ENCODE measurements at regions not wholly inside any gene's neighbourhood (a gene's known extent, or its start where the extent isn't known, plus 50 kb on each side); places are given as distances from the start of the nearest gene placed in this dataset.
"Not testable (repeated sequence)": the region's sequence is repeated elsewhere in the genome, so short reads cannot be mapped to it uniquely, and the experiment has no call there.

DNA sequence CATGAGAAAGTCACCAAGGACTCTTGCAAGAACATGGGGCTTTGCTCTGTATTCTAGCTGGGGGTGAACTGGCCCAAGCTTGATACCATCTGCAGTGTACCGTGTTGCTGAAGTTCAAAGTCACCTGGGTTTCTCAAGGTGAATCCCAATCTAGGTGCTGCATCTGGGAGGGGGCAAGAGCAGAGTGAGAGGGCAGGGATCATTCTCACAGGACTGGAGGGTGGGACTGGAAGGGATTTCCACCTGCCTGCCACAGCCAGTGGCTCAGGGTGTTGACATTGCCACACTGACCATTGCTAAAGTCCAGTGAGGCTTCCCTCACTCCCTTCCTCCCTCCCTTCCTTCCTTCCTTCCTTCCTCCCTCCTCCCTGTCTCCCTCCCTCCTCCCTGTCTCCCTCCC is 98.7 kb downstream of the MYCN start:
- DNase-seq: no peak

DNA sequence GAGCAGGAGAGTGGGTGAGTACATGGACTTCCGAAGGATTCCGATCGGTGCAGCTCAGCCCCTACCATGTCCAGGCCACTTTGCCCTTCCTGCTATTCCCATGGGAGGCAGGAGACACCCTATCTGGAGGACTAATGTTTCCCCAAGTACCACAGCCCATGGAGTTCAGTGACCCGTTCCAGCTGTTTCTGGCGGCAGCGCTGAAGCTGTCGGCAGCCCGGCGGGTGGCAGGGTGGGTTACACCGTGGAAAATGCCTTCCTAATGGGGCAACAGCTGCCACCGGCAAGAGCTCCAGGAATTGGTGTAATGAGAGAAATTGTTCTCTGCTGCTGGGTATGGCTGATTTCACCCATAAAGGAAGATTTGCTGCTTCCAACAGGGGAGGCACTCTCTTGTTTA is 98.3 kb downstream of the MYCN start:
- peak in 1 of 3 experiments; percentile 68 for DNase-seq

DNA sequence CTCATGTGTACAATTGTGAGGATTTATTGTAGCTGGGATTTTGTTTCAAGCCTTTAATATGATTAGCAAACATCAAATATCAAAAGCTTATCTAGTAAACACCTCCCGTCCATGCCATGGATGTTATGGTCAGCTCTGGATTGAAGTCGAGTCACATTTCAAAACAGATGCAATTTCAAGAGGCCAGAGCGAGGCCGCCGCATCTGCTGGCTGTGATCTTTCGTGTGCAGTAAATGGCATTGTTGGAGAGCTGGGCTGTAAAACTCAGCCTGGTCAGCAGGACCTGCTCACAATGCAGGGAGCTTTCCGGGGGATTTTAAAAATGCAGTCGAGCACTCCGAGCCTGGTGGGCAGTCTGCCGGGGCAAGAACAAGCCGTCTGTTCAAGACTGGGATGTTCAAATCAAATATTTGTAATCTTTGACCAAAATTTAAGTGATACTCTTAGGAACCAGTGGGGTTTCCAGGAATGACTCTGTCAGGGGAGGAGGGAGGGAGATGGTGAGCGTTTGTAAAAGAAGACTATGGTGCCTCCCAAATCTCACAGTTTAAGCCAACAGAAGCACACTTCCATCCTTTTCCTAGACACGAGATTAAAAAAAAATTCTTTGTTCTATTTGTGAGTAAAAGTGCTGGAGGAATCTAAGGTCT is 97.6 kb downstream of the MYCN start:
- peak in 1 of 3 experiments; percentile 55 for DNase-seq

DNA sequence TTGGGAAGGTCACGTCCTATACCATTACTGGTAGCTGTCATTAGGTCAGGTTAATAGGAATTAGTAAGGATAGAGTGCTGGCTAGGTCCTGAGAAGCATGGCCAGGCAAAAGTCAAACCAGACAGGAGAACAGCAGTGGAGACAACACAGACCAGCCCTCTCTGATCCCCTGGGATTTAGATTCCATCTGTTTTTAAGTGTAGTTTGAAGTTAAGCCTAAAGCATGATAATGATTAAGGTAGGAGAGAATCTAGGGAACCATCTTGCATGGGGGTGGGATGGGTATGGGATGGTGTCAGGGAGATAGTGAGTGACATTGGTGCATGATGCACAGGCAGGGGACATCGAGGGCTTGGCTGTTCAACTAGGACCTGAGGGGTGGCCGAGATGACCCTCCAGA is 96.6 kb downstream of the MYCN start:
- DNase-seq: no peak

DNA sequence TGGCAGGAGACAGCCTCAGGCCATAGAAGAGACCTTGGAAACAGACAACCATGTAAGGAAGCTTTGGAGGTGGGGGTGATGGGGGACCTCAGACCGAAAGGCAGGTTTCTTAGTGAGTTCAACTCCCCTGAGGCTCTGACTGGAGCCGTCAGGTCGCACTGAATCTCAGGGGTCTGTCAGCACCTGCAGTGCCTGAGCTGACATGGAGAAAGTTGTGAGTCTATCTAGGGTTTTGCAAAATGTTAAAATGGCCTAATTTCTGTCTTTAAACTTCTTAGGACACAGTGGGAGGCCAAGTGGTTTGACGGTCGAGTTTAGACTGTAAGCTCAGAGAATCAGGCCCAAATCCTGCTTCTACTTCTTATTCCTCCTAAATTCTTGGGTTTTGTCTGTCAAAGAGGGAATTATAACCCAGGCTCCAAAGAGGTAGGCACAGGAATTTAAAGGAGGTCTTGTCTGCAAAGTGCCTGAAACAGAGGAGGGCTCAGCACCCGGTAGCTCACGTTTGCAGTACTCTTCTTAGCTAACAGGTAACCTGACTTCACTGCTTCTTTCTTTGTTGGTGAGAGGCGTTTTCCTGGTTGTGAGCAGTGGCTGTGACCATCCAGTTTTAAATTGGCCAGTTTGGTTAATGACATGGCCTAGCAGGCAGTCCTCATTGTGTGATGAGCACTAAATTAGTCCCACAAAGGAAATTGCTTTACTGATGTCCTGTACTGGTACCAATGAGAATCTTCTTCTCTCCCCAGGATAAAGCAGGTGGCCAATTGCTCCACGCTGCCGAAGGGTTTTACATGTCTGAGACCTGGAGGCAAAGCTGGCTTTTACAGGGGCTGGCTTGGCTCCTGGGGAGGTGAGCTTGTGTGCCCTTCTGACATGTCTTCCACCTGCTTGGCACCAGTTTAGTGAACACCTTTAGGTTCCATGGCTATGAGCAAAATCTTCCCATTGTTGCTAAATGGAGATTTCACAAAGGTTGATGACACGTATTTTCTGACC is 95.7 kb downstream of the MYCN start:
- no peak for DNase-seq

DNA sequence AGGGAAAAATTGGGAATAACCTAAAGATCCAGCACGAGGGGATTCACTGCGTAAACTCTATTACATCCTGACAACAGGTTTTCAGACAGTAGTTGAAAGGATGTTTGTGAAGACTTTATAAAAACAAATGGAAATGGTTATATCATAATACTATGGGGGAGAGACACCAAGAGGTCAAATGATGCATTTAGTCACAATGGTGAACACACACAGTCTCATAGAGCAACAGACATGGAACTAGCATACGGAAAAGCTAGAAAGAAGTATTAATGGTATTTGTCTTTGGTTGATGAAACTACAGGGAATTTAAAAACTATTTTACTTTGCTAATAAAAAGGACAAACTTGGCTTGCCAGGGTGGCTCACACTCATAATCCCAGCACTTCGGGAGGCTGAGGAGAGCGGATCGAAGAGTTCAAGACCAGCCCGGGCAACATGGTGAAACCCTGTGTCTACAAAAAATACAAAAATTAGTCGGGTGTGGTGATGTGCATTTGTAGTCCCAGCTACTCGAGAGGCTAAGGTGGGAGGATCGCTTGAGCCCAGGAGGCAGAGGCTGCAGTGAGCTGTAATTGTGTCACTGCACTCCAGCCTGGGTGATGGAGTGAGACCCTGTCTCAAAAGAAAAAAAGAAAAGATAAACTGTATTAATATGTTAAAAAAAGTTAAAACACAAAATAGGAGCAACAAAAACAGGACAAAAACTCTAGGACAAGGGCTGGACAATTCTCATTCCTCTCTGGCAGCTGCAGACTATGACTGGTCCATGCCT is 94.8 kb downstream of the MYCN start:
- DNase-seq: no peak

DNA sequence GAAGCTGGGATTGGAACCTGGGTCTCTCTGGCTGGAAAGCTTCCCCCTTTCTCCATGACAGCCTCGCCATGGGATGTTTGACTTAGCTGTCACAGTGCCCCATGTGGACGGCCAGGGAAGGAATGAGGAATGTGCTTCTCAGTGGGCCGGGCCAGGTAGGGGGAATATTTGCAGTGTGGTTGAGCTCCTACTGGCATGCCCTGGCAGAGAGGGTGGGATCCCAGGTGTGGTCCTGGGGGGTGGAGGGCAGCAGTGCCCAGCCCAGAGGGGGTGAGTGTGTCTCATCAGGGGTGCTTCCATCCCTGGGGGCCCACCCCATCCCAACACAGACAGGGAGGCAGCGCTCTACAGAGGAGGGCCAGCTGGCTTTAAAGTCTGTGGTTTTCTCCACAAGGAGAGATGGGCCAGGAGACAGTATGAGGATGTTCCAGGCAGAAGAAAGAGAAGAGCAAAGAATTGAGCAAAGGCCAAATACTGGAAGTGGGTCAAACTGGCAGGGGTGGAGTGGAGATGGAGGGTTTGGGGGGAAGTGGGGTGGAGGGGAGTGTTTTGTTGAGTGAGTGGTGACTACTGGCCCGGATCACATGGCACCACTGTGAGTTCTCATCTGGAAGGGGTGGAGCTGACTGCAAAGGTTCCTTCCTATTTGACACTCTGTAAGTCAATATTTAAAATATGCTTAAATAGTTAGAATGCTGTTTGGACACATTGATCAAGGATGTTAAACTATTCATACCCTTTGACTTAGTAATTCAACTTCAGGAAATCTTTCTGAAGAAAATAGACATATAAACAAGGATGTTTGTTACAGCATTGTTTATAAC is 94.0 kb downstream of the MYCN start:
- no peak for DNase-seq

DNA sequence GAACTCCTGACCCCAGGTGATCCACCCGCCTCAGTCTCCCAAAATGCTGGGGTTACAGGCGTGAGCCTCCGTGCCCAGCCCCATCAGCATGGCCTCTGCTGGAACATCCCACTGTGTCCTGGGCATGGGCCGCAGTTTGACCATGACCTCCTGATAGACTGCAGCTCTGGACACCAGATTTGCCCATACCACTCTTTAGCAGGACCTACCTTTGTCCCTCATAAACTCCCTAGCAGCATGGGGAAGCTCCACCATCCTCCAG is 92.6 kb downstream of the MYCN start:
- DNase-seq: no peak

DNA sequence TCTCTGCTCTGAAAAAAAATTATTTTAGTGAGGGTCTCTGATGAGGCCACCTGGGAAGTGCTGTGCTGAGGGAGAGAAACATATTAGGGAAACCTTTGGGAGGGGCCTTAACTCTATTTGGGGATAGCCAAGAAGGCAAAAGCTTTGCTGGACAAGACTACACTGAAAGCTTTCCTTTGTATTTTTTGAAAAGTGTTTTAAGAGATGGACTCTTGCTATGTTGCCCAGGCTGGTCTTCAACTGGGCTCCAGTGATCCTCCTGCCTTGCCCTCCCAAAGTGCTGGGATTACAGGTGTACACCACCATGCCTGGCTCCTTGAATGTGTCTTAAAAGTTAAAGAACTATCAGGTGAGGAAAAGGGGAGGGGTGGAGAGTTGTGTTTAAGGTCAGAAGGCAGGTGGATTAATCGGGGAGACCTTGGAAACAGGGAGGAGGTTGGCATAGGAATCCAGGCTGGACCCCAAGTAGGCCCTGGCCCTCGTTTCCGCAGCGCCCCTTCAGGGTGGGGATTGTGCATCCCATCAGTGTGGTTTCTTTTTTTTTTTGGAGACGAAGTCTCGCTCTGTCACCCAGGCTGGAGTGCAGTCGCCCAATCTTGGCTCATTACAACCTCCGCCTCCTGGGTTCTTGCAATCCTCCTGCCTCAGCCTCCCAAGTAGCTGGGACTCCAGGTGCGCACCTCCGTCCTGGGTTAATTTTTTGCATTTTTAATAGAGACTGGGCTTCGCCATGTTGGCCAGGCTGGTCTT is 92.1 kb downstream of the MYCN start:
- no peak for DNase-seq

DNA sequence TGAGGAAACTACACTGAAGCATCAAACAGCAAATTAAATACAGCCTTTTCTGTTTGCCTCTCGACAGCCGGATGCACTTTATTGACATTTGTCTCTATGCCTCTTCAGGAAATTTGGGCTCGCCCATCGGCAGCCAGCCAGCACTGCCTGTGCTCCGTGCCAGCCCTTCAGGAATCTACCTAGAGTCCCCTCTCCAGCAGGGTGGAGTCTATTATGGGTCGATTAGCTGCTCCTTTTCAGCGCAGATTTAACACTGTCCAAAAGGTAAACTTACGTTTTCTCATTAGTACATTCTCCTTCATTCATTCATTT is 91.5 kb downstream of the MYCN start:
- peak; percentile 17 to 84 (median 36) for DNase-seq

DNA sequence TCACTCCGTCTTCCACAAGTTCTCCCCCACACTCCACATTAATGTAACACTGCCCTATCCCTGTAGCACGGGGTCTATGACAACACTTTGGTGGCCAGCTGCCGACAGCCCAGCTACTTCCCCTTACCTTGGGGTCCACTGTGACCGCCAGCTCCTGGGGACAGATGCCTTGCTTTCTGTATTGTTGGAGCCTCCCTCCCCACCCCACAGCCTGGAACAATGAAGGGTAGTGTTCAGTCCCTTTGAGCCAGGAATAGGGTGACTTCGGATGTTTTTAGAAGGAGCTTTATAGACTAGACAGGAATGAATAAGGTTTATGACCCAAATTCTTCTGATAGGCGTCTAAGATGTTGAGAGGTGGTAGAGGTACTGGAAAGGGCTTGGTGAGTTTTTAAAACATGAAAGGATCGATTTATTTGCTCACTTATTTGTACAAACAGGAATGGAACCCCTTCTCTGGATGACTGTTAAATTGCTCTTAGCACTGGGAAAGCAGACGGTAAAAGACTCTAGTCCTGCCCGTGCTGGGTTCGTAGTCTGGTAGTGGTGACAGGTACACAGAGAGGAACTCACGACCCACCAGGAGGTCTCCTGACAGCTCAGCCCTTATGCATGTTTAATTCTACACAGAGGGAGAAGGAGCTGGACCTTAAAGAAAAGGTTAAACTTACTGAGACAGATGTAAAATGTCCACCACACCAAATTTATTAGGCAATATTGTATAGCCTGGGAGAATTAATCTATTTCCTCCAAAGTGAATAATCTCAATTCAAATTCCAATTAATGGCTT is 90.9 kb downstream of the MYCN start:
- DNase-seq: peak in 2 of 3 experiments; percentile 36 to 49

DNA sequence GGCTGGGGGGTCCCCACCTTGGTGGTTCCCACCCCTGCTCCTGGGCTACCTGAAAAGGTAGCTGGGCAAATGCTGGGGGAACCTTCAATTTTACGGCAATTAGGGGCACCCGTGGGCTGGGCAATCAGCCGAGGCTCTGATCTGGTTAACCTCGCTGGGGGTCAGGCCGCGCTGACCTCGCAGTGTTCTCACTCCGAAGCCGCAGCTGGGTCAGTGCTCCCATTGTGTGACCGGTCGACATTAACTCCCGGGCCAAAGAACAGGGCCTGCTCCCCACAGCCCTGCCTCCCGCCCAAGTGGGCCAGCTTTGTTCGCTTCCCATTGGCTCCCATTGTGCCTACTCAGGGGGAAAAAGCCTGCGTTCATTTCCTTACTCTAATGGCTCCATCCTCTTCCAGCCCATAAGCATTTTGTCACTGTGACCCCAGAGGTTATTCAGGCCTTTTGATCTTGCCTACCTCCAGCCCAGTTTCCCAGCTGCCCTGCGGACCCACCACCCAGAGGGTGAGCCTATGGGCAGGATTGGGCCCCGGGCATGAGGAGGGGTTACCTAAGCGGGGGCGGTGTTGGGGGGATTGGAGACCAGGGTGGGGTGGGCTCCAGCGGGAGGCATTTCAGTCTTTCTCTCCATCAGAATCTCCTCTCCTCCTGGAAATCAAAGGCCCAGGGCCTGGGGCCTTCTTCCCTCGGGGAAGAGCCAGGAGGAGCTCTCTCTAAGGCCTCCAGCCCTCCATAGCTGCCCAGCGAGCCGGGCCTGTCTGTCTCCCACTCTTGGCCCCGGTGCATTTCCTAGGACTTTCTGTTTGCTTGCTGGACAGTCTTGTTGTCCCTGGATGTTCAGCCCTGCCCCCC is 90.1 kb downstream of the MYCN start:
- no peak for DNase-seq

DNA sequence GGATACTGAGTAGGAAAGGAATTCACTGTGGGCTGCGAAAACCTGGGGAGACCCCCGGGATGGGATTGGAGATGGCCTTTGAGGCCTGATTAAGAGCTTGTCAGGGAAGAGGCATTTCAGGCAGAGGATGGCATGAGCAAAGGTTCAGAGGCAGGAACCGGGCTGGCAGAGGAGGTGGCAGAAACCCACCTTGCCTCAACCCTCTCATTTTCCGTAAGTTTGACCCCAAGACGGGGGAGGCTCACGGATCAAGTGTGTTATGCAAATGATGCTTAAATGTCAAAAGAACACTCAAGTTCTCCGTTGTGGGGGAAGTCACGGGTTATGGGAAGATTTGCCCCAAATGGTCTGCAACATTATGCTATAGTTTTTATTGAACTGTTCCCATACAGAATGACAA is 88.3 kb downstream of the MYCN start:
- no peak for DNase-seq

DNA sequence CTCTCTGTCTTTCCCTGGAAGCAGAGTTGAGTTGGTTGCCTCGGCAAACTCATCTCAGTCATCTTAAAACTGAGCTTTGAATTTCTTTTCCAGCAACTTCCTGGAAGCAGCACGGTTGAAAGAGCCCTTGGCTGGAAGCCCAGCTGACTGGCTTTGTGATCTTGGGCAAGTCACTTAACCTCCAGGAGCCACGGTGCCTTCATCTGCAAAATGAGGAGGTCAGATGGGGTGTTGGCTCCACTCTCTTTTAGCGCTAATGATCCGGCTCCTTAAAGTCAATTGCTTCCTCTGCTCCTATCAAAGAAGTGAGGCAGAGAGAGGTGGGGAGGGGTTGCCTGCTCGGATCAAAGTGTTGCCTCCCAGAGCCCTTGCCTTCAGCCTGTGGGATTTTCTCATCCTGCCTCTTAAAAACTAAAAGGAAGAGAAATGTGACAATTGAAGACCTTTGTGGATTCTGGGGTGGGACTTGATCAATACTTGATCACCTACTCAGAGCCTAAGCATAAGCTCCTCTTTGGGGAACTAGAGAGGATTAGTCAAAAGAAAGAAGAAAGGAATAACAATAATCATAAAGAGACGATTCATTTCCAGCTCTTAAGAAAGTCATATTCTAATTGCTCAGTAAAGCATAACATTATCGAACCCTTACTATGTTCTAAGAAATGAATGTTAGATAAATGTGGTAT is 86.6 kb downstream of the MYCN start:
- no peak for DNase-seq

DNA sequence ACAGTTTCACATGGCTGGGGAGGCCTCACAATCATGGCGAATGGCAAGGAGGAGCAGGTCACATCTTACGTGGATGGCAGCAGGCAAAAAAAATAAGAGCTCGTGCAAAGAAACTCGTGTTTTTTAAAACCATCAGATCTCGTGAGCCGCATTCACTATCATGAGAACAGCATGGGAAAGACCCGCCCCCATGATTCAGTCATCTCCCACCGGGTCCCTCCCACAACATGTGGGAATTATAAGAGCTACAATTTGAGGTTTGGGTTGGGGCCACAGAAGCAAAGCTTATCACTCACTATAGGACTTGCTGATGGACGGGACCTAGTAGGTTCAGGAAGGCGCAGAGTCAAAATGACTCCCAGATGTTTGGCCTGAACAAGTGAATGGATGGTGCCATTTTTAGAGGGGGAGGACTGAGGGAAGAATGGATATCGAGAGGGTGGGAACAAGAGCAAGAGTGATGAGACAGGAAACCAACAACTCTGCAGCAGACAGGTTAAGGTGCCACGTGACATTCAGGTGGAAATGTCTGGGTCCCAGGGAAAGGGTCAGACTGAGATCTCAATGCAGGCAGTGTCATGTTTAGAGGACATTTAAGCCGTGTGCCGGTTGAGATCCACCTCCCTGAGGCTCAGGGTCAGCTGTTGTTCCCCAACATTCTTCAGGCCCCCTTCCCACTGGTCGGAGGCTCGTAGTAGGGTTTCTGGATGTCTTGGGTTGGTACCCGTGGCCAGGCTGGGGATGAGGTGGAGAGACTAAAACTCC is 85.7 kb downstream of the MYCN start:
- no peak for DNase-seq

DNA sequence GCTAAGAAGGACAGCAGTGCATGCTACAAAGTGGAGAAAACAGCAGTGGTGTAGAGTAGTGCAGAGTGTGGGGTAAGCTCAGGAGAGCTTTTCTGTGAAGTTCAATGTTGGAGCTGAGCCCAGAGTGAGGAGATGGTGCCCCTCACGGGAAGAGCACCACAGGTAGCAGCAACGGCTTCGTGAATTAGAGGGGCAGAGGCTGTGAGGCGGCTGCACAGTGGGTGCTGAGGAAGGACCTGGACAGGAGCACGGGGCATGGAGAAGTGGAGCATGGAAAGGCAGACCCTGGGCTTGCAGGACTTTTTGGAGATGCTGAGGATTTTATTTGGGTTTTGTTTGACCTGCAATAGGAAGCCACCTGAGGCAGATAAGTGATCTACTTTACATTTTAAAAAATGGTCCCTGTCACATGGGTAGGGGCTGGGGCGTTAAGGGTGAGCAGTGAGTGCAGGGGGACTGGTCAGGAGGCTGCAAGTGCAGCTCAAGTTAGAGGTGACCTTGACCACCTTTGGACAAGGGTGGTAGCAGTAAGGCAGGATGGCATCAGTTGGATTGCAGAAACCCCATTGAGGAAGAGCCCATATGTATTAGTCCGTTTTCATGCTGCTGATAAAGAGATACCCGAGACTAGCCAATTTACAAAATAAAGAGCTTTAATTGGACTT is 85.0 kb downstream of the MYCN start:
- DNase-seq: no peak

DNA sequence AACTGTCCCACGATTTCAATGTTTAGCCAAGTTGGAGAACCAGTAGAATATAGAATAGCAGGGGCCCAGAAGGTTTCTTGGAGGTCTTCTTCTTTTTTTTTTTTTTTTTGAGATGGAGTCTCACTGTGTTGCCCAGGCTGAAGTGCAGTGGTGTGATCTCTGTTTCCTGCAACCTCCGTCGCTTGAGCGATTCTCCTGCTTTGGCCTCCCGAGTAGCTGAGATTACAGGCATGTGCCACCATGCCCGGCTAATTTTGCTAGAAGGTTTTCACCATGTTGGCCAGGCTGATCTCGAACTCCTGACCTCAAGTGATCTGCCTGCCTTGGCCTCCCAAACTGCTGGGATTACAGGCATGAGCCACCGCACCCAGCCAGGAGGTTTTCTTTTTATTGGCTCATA is 84.3 kb downstream of the MYCN start:
- DNase-seq: not testable (repeated sequence)

All from NCI-H1417 (cell line).